IPS DF 4.7 (cell line): ENCODE measurements at regions not wholly inside any gene's neighbourhood (a gene's known extent, or its start where the extent isn't known, plus 50 kb on each side); places are given as distances from the start of the nearest gene placed in this dataset.

ENCODE experiments used
- DNase-seq: peaks from one replicate; pipeline ENCODE4 v3.0.0-alpha.2; 2013; ENCODE audit warnings: low spot score; ENCODE audit errors: extremely low read depth

GRCh38 chr22:48331691-48332220 is 1495.9 kb downstream of the BRD1 start:
- no peak for DNase-seq

DNA sequence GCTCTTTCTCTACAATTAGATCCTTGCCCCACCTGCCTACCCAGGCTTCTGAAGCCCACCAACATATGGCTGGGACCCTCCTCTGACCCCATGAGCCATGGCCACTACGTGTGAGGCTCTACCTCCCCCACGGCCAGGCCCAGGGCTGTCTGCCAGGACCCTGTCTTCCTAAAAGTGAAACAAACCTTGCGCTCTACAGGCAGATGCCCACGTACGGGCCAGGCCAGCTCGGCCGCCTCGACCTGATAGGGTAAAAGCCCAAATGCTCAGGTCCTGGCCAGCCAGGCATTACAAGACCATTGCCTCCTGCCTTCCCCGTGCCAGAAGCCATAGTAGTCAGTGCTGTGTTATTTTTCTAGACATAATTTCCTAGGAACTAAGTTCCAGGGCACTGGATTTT is 1496.4 kb downstream of the BRD1 start:
- DNase-seq = no peak

GRCh38 chr22:48327721-48328120 is 1500.0 kb downstream of the BRD1 start:
- DNase-seq = no peak

DNA sequence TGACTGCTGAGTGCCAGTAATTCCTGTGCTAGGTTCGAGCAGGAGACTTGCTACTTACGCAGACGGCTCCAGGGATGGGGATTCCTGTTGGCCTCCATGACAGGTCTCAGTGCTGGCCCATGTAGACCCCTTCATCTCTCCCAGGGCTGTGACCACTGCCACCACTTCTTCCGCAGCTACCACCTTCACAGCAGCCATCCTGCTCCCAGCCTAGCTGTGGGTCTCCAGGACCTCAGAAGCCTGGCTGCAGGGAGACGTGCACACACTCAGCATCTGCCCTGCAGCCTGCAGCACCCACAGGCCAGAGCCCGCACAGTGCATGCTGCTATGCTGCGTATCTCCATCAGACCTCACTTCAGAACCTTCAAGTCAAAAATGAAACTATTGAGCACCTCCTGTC is 1503.9 kb downstream of the BRD1 start:
- DNase-seq = no peak

- DNase-seq = no peak
Measured at GRCh38 chr22:48322907-48323306, 1504.8 kb downstream of the BRD1 start.

DNA sequence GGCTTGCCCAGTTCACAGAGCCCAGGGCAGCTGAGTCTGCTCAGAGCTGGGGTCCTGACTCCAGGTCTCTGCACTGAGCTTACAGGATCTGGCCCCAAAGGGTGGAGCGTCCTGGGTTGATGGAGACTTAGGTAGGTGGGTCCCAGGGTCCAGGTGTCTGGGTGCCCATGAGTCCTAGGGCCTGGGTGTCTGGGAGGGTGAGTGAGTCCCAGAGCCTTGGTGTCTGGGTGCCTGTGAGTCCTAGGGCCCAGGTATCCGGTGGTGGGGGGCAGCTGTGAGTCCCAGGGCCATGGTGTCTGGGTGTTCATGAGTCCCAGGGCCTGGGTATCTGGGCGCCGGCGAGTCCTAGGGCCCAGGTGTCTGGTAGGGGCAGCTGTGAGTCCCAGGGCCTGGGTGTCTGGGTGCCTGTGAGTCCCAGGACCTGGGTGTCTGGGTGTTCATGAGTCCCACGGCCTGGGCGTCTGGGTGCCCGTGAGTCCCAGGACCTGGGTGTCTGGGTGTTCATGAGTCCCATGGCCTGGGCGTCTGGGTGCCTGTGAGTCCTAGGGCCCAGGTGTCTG is 1505.6 kb downstream of the BRD1 start:
- no peak for DNase-seq

DNA sequence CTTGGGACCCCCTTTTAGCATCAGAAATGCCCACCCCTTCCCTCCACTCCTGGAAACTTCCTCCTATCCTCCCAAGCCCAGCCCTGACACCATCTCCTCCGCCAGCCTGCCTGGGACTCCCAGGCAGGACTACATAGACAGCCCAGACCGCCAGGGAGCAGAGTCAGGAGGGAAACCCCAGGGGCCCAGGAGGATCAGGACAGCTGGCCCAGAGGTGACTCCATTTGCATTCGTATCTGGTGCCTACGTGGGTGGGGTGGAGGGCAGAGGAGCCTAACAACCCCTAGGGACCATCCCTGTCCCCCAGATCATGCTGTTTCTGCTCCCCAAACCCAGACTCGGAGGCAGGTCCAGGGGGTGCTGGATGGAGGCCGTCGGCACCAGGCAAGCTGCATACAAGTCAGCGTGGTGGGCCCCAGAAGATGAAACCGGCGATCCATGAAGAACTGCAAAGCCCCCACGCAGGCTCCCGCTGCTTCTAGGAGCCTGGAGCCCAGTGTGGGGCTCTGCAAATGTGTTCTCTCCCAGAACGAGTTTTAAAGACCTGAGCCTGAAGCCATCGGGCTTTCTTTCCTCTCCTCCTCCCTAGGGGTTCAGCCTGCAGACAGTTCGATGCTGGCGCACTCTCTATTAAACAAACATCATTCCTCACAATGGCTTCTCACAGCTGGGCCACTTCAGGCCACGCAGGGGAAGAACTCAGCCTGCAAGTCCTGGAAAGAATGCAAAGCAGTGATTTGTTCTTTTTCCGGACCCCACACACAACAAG is 1506.8 kb downstream of the BRD1 start:
- DNase-seq = no peak

DNA sequence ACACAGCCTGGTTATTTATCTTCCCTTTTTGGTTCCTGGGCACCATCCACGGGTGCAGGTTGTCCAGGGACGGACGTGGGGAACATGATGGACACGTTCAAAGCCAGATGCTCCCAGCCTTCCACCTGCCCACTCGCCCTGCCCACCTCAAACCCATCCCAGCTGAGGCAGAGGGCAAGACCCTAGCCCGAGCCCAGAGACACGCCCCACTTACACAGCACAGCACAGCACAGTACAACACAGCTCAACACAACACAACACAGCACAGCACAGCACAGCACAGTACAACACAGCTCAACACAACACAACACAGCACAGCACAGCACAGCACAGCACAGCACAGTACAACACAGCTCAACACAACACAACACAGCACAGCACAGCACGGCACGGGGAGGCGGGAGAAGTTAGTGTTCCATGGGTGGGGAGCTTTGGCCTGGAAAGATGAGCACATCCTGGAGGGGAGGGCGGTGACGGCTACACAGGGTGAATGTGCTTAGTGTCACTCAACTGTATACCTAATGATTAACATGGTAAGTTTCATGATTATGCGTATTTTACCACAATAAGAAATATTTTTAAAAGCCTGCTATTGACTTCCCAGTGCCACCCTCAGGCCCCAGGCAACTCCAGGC is 1507.5 kb downstream of the BRD1 start:
- DNase-seq = no peak

- DNase-seq = no peak
Measured at GRCh38 chr22:48319321-48320047, 1508.2 kb downstream of the BRD1 start.

GRCh38 chr22:48318575-48319320 is 1508.9 kb downstream of the BRD1 start:
- no peak for DNase-seq

GRCh38 chr22:48318173-48318572 is 1509.5 kb downstream of the BRD1 start:
- no peak for DNase-seq

- DNase-seq = no peak
Measured at GRCh38 chr22:48316257-48317250, 1511.1 kb downstream of the BRD1 start.

DNA sequence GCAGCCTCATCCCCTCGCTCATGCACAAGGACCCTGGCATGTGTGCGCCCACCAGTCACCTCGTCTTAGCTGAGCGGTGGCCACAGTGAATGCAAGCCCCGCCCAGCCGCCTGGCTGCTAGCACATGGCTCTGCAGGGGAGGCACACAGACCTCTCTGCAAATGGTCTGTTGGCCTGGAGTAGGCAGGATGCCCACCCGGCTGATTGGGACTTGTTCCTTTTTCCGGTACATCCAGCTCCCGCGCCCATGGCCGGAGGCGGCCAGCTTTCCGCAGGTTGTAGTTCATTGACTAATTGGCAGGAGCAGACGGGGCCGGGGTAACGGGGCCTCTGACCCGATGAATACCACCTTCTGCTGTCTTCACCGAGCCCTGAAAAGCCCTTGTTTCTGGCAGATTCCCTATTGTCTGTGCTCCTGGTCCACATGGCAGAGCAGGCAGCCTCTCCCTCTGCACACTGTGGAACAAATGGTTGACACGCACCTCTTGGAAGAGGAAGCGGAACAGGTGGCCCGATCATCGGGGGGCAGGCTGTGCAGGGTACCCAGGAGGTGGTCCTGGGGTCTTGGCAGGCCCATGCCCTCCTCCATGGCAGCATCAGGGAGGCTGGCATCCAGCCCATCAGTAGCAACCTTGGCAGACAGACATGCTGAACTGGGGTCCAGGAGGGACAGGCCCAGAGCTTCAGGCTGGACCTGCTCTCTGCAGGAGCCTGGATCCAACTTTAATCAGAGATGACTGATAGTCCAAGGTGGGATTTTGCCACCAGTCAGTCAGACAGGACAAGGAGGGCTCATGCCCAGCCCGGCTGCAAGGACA is 1512.0 kb downstream of the BRD1 start:
- DNase-seq = no peak

GRCh38 chr22:48314073-48314472 is 1513.6 kb downstream of the BRD1 start:
- no peak for DNase-seq

DNA sequence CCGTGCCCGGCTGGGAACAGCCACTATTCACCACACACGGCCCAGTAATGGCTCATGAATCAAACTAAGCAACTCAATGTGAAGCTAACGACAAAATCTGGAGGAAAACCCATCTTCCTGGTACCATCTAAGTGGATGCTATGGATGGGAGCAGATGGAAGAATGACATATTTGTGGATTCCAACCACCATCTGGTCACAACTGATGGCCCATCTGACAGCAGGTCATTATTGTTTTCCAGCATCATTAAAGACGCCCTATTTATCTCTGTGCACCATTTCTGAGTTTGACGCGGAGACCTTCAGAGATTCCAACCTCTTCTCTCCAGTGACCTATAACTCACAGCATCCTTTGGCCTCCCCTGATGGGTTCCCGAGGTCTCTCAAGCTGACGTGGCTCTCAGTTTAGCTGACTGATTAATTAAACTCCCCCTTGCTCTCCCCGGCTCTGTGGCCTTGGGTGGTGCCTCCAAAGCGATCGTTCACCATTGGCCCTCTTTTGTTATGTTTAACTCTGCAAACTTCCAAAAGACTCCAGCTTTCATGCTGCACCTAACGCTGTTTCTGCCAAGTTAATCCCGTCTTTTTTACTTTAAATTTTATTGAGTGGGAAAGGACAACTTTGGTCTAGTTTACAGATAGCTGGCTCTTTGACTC is 1514.4 kb downstream of the BRD1 start:
- no peak for DNase-seq

GRCh38 chr22:48310740-48311139 is 1516.9 kb downstream of the BRD1 start:
- no peak for DNase-seq

DNA sequence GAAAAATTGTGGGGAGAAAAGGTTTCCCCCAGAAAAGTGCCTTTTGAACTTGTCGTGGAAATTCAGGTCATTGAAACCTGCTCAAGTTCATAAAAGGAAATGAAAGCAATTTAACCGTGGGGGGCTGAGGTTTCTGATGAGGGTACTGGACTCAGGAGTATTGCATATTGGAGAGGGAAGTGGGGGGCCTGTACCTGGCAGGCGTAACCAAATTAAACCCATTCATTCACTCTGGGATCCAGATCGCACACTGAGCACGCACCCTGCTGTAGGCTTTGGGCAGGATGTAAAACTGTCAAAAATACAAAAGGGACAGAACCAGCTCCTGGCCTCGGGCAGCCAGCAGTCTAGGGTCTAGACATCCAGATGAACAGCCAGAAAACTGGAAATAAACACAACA is 1517.4 kb downstream of the BRD1 start:
- DNase-seq = no peak

DNA sequence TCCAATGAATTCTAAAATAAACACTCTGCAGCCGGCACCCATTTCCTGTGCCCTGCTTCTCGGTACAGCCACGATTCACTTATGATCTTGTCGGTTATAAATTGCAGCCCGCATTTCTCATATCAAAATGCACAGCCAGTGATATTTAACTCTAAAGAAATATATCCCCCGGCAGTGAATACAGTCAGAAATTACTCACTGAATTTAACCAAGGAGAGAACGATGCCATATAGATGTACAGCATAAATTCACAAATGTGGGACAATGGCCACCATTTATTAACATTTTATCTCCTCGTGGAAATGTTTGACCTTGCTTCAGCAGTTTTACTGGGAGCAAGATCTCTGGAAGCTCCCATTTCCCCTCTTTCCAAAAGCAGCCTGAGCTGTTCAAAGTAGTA is 1517.8 kb downstream of the BRD1 start:
- no peak for DNase-seq
